Jurkat, Clone E6-1 (cell line): ENCODE measurements at regions not wholly inside any gene's neighbourhood (a gene's known extent, or its start where the extent isn't known, plus 50 kb on each side); places are given as distances from the start of the nearest gene placed in this dataset.

Experiments used
- DNase-seq: peaks from one replicate; pipeline ENCODE4 v3.0.0-alpha.2; 2011; ENCODE audit warnings: low read depth, low spot score
- H3K4me3 ChIP-seq: 2 replicates; pipeline ENCODE4 v1.5.1; 2011; ENCODE audit warnings: mild to moderate bottlenecking, low read length, control low read depth, moderate library complexity

GRCh38 chr10:28149746-28150145, 150.9 kb upstream of the ODAD2 start:
- no peak for DNase-seq
- H3K4me3 ChIP-seq: no peak overlapping the region

- no peak overlapping the region for H3K4me3 ChIP-seq
- no peak for DNase-seq
Observed at GRCh38 chr10:28147706-28148105, 148.8 kb upstream of the ODAD2 start.

GRCh38 chr10:28139138-28139537, 140.3 kb upstream of the ODAD2 start:
- DNase-seq: no peak
- H3K4me3 ChIP-seq: no peak overlapping the region

- no peak overlapping the region for H3K4me3 ChIP-seq
- no peak for DNase-seq
Observed at GRCh38 chr10:28137907-28138880, 139.3 kb upstream of the ODAD2 start.

- DNase-seq: no peak
- H3K4me3 ChIP-seq: no peak overlapping the region
Observed at GRCh38 chr10:28135258-28135657, 136.4 kb upstream of the ODAD2 start.

- no peak for DNase-seq
- no peak overlapping the region for H3K4me3 ChIP-seq
Observed at GRCh38 chr10:28130267-28130666, 131.4 kb upstream of the ODAD2 start.

GRCh38 chr10:28127881-28128280, 129.0 kb upstream of the ODAD2 start:
- DNase-seq: no peak
- no peak overlapping the region for H3K4me3 ChIP-seq

- no peak for DNase-seq
- H3K4me3 ChIP-seq: no peak overlapping the region
Observed at GRCh38 chr10:28125701-28126100, 126.8 kb upstream of the ODAD2 start.

- H3K4me3 ChIP-seq: no peak overlapping the region
- no peak for DNase-seq
Observed at GRCh38 chr10:28120795-28121194, 121.9 kb upstream of the ODAD2 start.

- no peak overlapping the region for H3K4me3 ChIP-seq
- no peak for DNase-seq
Observed at GRCh38 chr10:28120043-28120749, 121.3 kb upstream of the ODAD2 start.

- DNase-seq: no peak
- no peak overlapping the region for H3K4me3 ChIP-seq
Observed at GRCh38 chr10:28118985-28119628, 120.2 kb upstream of the ODAD2 start.

GRCh38 chr10:28113202-28113601, 114.3 kb upstream of the ODAD2 start:
- H3K4me3 ChIP-seq: no peak overlapping the region
- DNase-seq: no peak

- DNase-seq: no peak
- H3K4me3 ChIP-seq: no peak overlapping the region
Observed at GRCh38 chr10:28111712-28112111, 112.8 kb upstream of the ODAD2 start.

GRCh38 chr10:28105561-28105960, 106.7 kb upstream of the ODAD2 start:
- no peak for DNase-seq
- no peak overlapping the region for H3K4me3 ChIP-seq

- H3K4me3 ChIP-seq: no peak overlapping the region
- DNase-seq: no peak
Observed at GRCh38 chr10:28097633-28098032, 98.8 kb upstream of the ODAD2 start.

GRCh38 chr10:28095791-28096378, 97.0 kb upstream of the ODAD2 start:
- no peak overlapping the region for H3K4me3 ChIP-seq
- no peak for DNase-seq

GRCh38 chr10:28094121-28094520, 95.2 kb upstream of the ODAD2 start:
- DNase-seq: no peak
- no peak overlapping the region for H3K4me3 ChIP-seq

GRCh38 chr10:28091913-28092312, 93.0 kb upstream of the ODAD2 start:
- no peak for DNase-seq
- H3K4me3 ChIP-seq: no peak overlapping the region

- no peak overlapping the region for H3K4me3 ChIP-seq
- no peak for DNase-seq
Observed at GRCh38 chr10:28090506-28090905, 91.6 kb upstream of the ODAD2 start.

GRCh38 chr10:28089467-28089866, 90.6 kb upstream of the ODAD2 start:
- no peak for DNase-seq
- no peak overlapping the region for H3K4me3 ChIP-seq
